IMR-90 (cell line): ENCODE measurements at regions not wholly inside any gene's neighbourhood (a gene's known extent, or its start where the extent isn't known, plus 50 kb on each side); places are given as distances from the start of the nearest gene placed in this dataset.

ENCODE experiments used
- ATAC-seq: fragments of 200-7000 bp; cut with Tn5 transposase; 2 replicates; pipeline ENCODE4 v1.9.1; 2020; ENCODE audit warnings: low read depth, mild to moderate bottlenecking, moderate library complexity
- BruUV-seq: library from RNA; stranded (reverse); fragments of 400-500 nt; replicated peaks from 2 replicates; lab custom pipeline; 2021; lab: Mats Ljungman, UMichigan
- CTCF ChIA-PET: fragments of 300-600 bp; formaldehyde crosslinking; extraction: SDS; loops from one replicate; lab custom pipeline; 2021; ENCODE audit warnings: antibody characterized with exemption; lab: Yijun Ruan, JAX
- POLR2A ChIA-PET: fragments of 300-600 bp; sonication (Branson Sonifier 250); formaldehyde crosslinking; loops from one replicate; lab custom pipeline; 2022; ENCODE audit warnings: antibody characterized with exemption; ENCODE audit not compliant: unreplicated experiment; lab: Charles Lee
- DNase-seq: peaks from one replicate; pipeline ENCODE4 v3.0.0; 2013
- H2AFZ ChIP-seq: replicated peaks from 2 replicates; pipeline ENCODE3; 2013; ENCODE audit warnings: low read length, mild to moderate bottlenecking; ENCODE audit not compliant: poor library complexity
- H2AK5ac ChIP-seq: 2 replicates; pipeline ENCODE4 v1.6.1; 2013; ENCODE audit warnings: low read depth, low read length, inconsistent platforms
- H2AK9ac ChIP-seq: replicated peaks from 2 replicates; pipeline ENCODE3; 2013; ENCODE audit warnings: mild to moderate bottlenecking, low read depth, low read length, moderate library complexity; ENCODE audit not compliant: poor library complexity
- H2BK120ac ChIP-seq: 2 replicates; pipeline ENCODE4 v1.6.1; 2013; ENCODE audit warnings: low read depth, low read length, inconsistent platforms
- H2BK15ac ChIP-seq: 3 replicates; pipeline ENCODE4 v1.6.1; 2013; ENCODE audit warnings: low read depth, low read length, inconsistent platforms
- H2BK20ac ChIP-seq: 2 replicates; pipeline ENCODE4 v1.6.1; 2013; ENCODE audit warnings: low read depth, mild to moderate bottlenecking, inconsistent platforms, low read length, moderate library complexity
- H2BK5ac ChIP-seq: 2 replicates; pipeline ENCODE4 v1.6.1; 2013; ENCODE audit warnings: mild to moderate bottlenecking, low read depth, low read length, inconsistent platforms; ENCODE audit not compliant: poor library complexity, severe bottlenecking
- H3K14ac ChIP-seq: replicated peaks from 2 replicates; pipeline ENCODE4 v1.6.1; 2013; ENCODE audit warnings: low read depth, low read length, inconsistent platforms
- H3K18ac ChIP-seq: 2 replicates; pipeline ENCODE4 v1.6.1; 2013; ENCODE audit warnings: low read depth, low read length, control low read depth
- H3K23ac ChIP-seq: 2 replicates; pipeline ENCODE4 v1.6.1; 2013; ENCODE audit warnings: low read depth, low read length, inconsistent platforms
- H3K27ac ChIP-seq: 2 replicates; pipeline ENCODE4 v1.5.1; 2013; ENCODE audit warnings: mild to moderate bottlenecking, control low read depth, low read length; ENCODE audit not compliant: insufficient read depth
- H3K27me3 ChIP-seq: 2 replicates; pipeline ENCODE4 v1.6.1; 2013; ENCODE audit warnings: low read length; ENCODE audit not compliant: control insufficient read depth, insufficient read depth
- H3K36me3 ChIP-seq: 2 replicates; pipeline ENCODE4 v1.6.1; 2013; ENCODE audit warnings: low read length, mixed read lengths; ENCODE audit not compliant: control insufficient read depth, insufficient read depth
- H3K4ac ChIP-seq: 2 replicates; pipeline ENCODE4 v1.6.1; 2013; ENCODE audit warnings: low read depth, low read length, inconsistent platforms
- H3K4me1 ChIP-seq: 2 replicates; pipeline ENCODE4 v1.6.1; 2013; ENCODE audit warnings: low read length, mixed read lengths; ENCODE audit not compliant: control insufficient read depth, insufficient read depth
- H3K4me2 ChIP-seq: 2 replicates; pipeline ENCODE4 v1.6.1; 2013; ENCODE audit warnings: low read depth, mild to moderate bottlenecking, control low read depth, low read length, moderate library complexity
- H3K4me3 ChIP-seq: 2 replicates; pipeline ENCODE4 v1.5.1; 2013; ENCODE audit warnings: low read depth, mild to moderate bottlenecking, control low read depth, low read length, moderate library complexity; ENCODE audit not compliant: insufficient read depth
- H3K56ac ChIP-seq: 2 replicates; pipeline ENCODE4 v1.6.1; 2013; ENCODE audit warnings: low read length, inconsistent platforms; ENCODE audit not compliant: insufficient read depth; ENCODE audit errors: extremely low read depth
- H3K79me1 ChIP-seq, 2 experiments: 2 replicates each; pipeline ENCODE4 v1.6.1; 2013; ENCODE audit warnings: low read length in 2 of 2, inconsistent platforms in 1 of 2, low read depth in 1 of 2
- H3K9ac ChIP-seq: 2 replicates; pipeline ENCODE4 v1.6.1; 2013; ENCODE audit warnings: low read depth, low read length, control low read depth
- H3K9me1 ChIP-seq: 2 replicates; pipeline ENCODE4 v1.6.1; 2013; ENCODE audit warnings: low read length, inconsistent platforms; ENCODE audit not compliant: insufficient read depth
- H3K9me3 ChIP-seq: 2 replicates; pipeline ENCODE4 v1.6.1; 2013; ENCODE audit warnings: low read length; ENCODE audit not compliant: control insufficient read depth, insufficient read depth
- H4K20me1 ChIP-seq: 2 replicates; pipeline ENCODE4 v1.6.1; 2013; ENCODE audit warnings: low read length, inconsistent platforms; ENCODE audit not compliant: insufficient read depth
- H4K5ac ChIP-seq: 2 replicates; pipeline ENCODE4 v1.6.1; 2013; ENCODE audit warnings: mild to moderate bottlenecking, low read depth, low read length, control low read depth
- H4K8ac ChIP-seq, 2 experiments: 2 replicates each; pipeline ENCODE4 v1.6.1; 2013; ENCODE audit warnings: low read depth in 2 of 2, low read length in 2 of 2, control low read depth in 1 of 2, inconsistent platforms in 1 of 2
- H4K91ac ChIP-seq: 2 replicates; pipeline ENCODE4 v1.6.1; 2013; ENCODE audit warnings: low read depth, low read length, inconsistent platforms; ENCODE audit not compliant: insufficient read depth
- CHD1 ChIP-seq: IDR thresholded peaks from 2 replicates; pipeline ENCODE4 v1.6.1; 2012; ENCODE audit warnings: low read depth, low read length, improper control_type of control experiment
- MAFK ChIP-seq: IDR thresholded peaks from 2 replicates; pipeline ENCODE4 v1.6.1; 2012; ENCODE audit warnings: low read depth, low read length, improper control_type of control experiment
- MAZ ChIP-seq: IDR thresholded peaks from 2 replicates; pipeline ENCODE4 v1.6.1; 2012; ENCODE audit warnings: low read depth, mild to moderate bottlenecking, low read length, improper control_type of control experiment, moderate library complexity, borderline replicate concordance
- NFE2L2 ChIP-seq: fragments of 150-350 bp; IDR thresholded peaks from 2 replicates; pipeline ENCODE4 v1.6.1; 2016; ENCODE audit warnings: low read depth, mild to moderate bottlenecking, low read length
- POLR2A ChIP-seq: IDR thresholded peaks from 2 replicates; pipeline ENCODE4 v1.6.1; 2012; ENCODE audit warnings: mild to moderate bottlenecking, low read depth, low read length
- RAD21 ChIP-seq: IDR thresholded peaks from 2 replicates; pipeline ENCODE4 v1.6.1; 2012; ENCODE audit warnings: low read length, improper control_type of control experiment
- RFX5 ChIP-seq: IDR thresholded peaks from 2 replicates; pipeline ENCODE4 v1.8.0; 2012; ENCODE audit warnings: low read depth, mild to moderate bottlenecking, low read length, moderate library complexity
- SMC3 ChIP-seq: fragments of 150-350 bp; IDR thresholded peaks from 2 replicates; pipeline ENCODE4 v1.6.1; 2016; ENCODE audit warnings: low read depth, mild to moderate bottlenecking, antibody characterized with exemption, low read length, moderate library complexity
- WGBS, 2 experiments: methylation state at CpG; one replicate each; pipeline versions ENCODE4 v1.1.5 to v1.1.7; 2013; ENCODE audit warnings: missing lambda C conversion rate in 2 of 2; ENCODE audit not compliant: insufficient read length in 1 of 2; ENCODE audit errors: extremely low coverage in 2 of 2; 5-methylcytosine and 5-hydroxymethylcytosine counted together
- dilution Hi-C: fragments of 300-500 bp; cut with HindIII; formaldehyde crosslinking; loops from one replicate; pipeline ENCODE4 v1.14.3; 2018; ENCODE audit warnings: low sequenced_read_pairs; ENCODE audit not compliant: unreplicated experiment
- in situ Hi-C: fragments of 300-500 bp; cut with MboI; formaldehyde crosslinking; loops from 3 replicates; pipeline ENCODE4 v1.14.3; 2019; ENCODE audit warnings: low sequenced_read_pairs, inconsistent platforms, mixed read lengths
- intact Hi-C: fragments of 100-400 bp; cut with micrococcal nuclease; formaldehyde crosslinking; loops from 2 replicates; pipeline ENCODE4 v1.10.0; 2022
- TF ChIP-seq, protein P1 (sequence below): conservative IDR thresholded peaks from 2 replicates; pipeline ENCODE4 v1.5.1; 2012; ENCODE audit warnings: mild to moderate bottlenecking, low read depth, low read length, improper control_type of control experiment

DNA sequence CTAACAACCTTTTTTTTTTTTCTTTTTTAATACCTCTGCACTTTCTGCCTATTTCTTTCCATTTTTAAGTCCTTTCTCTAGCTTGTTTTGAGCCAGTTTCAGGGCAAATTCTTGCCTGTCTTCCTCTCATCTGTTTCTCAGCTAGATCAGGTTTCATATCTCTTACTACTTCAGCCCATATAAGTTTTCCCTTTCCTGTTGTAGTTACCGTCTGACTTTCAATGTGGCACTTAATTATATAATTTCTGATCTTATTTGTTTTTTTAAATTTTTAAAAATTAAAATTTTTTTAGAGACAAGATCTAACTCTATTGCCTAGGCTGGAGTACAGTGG, 104.7 kb upstream of the ELL2 start:
- TF ChIP-seq POLR2A (no peak), MAZ (no peak), SMC3 (no peak), RAD21 (no peak), CHD1 (no peak), MAFK (no peak), RFX5 (no peak), NFE2L2 (no peak)
- TF ChIP-seq, protein P1, sequence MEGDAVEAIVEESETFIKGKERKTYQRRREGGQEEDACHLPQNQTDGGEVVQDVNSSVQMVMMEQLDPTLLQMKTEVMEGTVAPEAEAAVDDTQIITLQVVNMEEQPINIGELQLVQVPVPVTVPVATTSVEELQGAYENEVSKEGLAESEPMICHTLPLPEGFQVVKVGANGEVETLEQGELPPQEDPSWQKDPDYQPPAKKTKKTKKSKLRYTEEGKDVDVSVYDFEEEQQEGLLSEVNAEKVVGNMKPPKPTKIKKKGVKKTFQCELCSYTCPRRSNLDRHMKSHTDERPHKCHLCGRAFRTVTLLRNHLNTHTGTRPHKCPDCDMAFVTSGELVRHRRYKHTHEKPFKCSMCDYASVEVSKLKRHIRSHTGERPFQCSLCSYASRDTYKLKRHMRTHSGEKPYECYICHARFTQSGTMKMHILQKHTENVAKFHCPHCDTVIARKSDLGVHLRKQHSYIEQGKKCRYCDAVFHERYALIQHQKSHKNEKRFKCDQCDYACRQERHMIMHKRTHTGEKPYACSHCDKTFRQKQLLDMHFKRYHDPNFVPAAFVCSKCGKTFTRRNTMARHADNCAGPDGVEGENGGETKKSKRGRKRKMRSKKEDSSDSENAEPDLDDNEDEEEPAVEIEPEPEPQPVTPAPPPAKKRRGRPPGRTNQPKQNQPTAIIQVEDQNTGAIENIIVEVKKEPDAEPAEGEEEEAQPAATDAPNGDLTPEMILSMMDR, result no peak
- Histone ChIP-seq H3K4me2 (no peak overlapping the region), H2BK120ac (peak overlapping the region; percentile 95), H3K9ac (no peak overlapping the region; the same call in 1 of the 2 replicates), H3K9me3 (no peaks in the 10 kb centered on the region), H3K79me1 (peaks cover 3 to 23% of the 10 kb centered on the region in 2 experiments), H4K20me1 (no peaks in the 10 kb centered on the region), H3K14ac (peak overlapping the region; percentile 87), H3K56ac (peak overlapping the region; percentile 29; the same call in 1 of the 2 replicates), H4K5ac (peak overlapping the region; percentile 40; the same call in 1 of the 2 replicates), H2AK9ac (no peak overlapping the region), H3K27ac (peak overlapping the region; percentile 72), H2AK5ac (peak overlapping the region; percentile 84), H2BK5ac (peak overlapping the region; percentile 100), H3K18ac (peak overlapping the region; percentile 87), H4K8ac (peak overlapping the region; percentile 83 to 93; a peak in 3 of 4 replicates), H4K91ac (peak overlapping the region; percentile 84), H3K9me1 (peaks cover 13% of the 10 kb centered on the region), H3K4me3 (no peak overlapping the region), H2AFZ (no peak overlapping the region), H3K23ac (peak overlapping the region; percentile 59; the same call in 1 of the 2 replicates), H3K4me1 (peaks cover 18% of the 10 kb centered on the region), H2BK15ac (peak overlapping the region; percentile 97), H3K27me3 (no peaks in the 10 kb centered on the region), H3K36me3 (no peaks in the 10 kb centered on the region), H2BK20ac (peak overlapping the region; percentile 98), H3K4ac (peak overlapping the region; percentile 82; the same call in 1 of the 2 replicates)
- ATAC-seq (0 out of 2 replicates have a peak, but pooled peaks have one; percentile 30), DNase-seq (peak; percentile 58)
- ChIA-PET CTCF (interaction anchor here (0.6 kb wide), 1 partner anchor 346 kb away, joined by 3 read pairs; no protein-coding TSS in a partner anchor), POLR2A (interaction anchor here (0.6 kb wide), 1 partner anchor 16 kb away, joined by 6 read pairs; no protein-coding TSS in a partner anchor)
- in situ Hi-C loops, result no loop called here
- no TSS peak for BruUV-seq
- dilution Hi-C loops, result no loop called here
- intact Hi-C loops, result loop anchor here (5.0 kb wide), 5 partner anchors 39 to 271 kb away; partner anchors contain the start of gene ELL2
- no CpG with 5 or more reads among the region's 1 CpG for WGBS, 2 experiments
